Fibroblast of lung (primary cell): ENCODE measurements at regions not wholly inside any gene's neighbourhood (a gene's known extent, or its start where the extent isn't known, plus 50 kb on each side); places are given as distances from the start of the nearest gene placed in this dataset.

ENCODE experiments used
- DNase-seq, 2 donors: peaks; one replicate each; pipeline versions ENCODE4 v3.0.0 to v3.0.0-alpha.2; 2010; ENCODE audit warnings: low read depth in 2 of 2
- H2AFZ ChIP-seq: 2 replicates; pipeline ENCODE4 v1.5.1; 2012; ENCODE audit warnings: low read length, control low read depth, inconsistent platforms
- H3K27ac ChIP-seq: 2 replicates; pipeline ENCODE4 v1.5.1; 2011; ENCODE audit warnings: low read length, control low read depth; ENCODE audit not compliant: insufficient read depth
- H3K27me3 ChIP-seq: 2 replicates; pipeline ENCODE4 v1.5.1; 2011; ENCODE audit warnings: mild to moderate bottlenecking, low read length; ENCODE audit not compliant: control insufficient read depth, insufficient read depth
- H3K36me3 ChIP-seq: 2 replicates; pipeline ENCODE4 v1.5.1; 2011; ENCODE audit warnings: low read length; ENCODE audit not compliant: control insufficient read depth, insufficient read depth
- H3K4me1 ChIP-seq: 2 replicates; pipeline ENCODE4 v1.5.1; 2011; ENCODE audit warnings: low read length; ENCODE audit not compliant: control insufficient read depth, insufficient read depth; ENCODE audit errors: extremely low read depth
- H3K4me2 ChIP-seq: 2 replicates; pipeline ENCODE4 v1.5.1; 2011; ENCODE audit warnings: low read length, control low read depth; ENCODE audit not compliant: insufficient read depth; ENCODE audit errors: extremely low read depth
- H3K4me3 ChIP-seq, 4 experiments: fragments of 200-600 bp in 1 of 4; sonication (generic) in 1 of 4; replicated peaks in 1 of 4; 2 replicates each; pipeline ENCODE4 v1.5.1; 2011 to 2016; ENCODE audit warnings: low read length in 4 of 4, low read depth in 3 of 4, mild to moderate bottlenecking in 3 of 4, control low read depth in 2 of 4, inconsistent platforms in 1 of 4, mixed read lengths in 1 of 4; ENCODE audit not compliant: insufficient read depth in 1 of 4; ENCODE audit errors: control extremely low read depth in 1 of 4
- H3K79me2 ChIP-seq: 2 replicates; pipeline ENCODE4 v1.5.1; 2012; ENCODE audit warnings: mild to moderate bottlenecking, low read length, inconsistent platforms; ENCODE audit not compliant: control insufficient read depth, insufficient read depth
- H3K9ac ChIP-seq: 2 replicates; pipeline ENCODE4 v1.5.1; 2011; ENCODE audit warnings: mild to moderate bottlenecking, low read length, control low read depth; ENCODE audit not compliant: insufficient read depth
- H3K9me3 ChIP-seq: 2 replicates; pipeline ENCODE4 v1.5.1; 2012; ENCODE audit warnings: low read depth, low read length; ENCODE audit not compliant: control insufficient read depth, insufficient read depth
- H4K20me1 ChIP-seq: 2 replicates; pipeline ENCODE4 v1.5.1; 2011; ENCODE audit warnings: low read length; ENCODE audit not compliant: control insufficient read depth, insufficient read depth; ENCODE audit errors: extremely low read depth
- CTCF ChIP-seq, 2 donors: IDR thresholded peaks in 1 of 2; conservative IDR thresholded peaks in 1 of 2; 1 replicate in 1 of 2; 2 replicates in 1 of 2; pipeline ENCODE4 v1.5.1; 2011 to 2012; ENCODE audit warnings: low read length in 2 of 2, control low read depth in 1 of 2, inconsistent platforms in 1 of 2, low read depth in 1 of 2, mild to moderate bottlenecking in 1 of 2
- EZH2 ChIP-seq: IDR thresholded peaks from 2 replicates; pipeline ENCODE4 v1.5.1; 2012; ENCODE audit warnings: low read length, control low read depth, mild to moderate bottlenecking; ENCODE audit errors: missing control alignments

- Histone ChIP-seq H3K4me2 (no peak overlapping the region), H3K9me3 (no peaks in the 10 kb centered on the region), H3K4me1 (no peaks in the 10 kb centered on the region), H3K27ac (no peak overlapping the region), H3K9ac (no peak overlapping the region), H4K20me1 (no peaks in the 10 kb centered on the region), H3K27me3 (no peaks in the 10 kb centered on the region), H3K79me2 (no peaks in the 10 kb centered on the region), H3K36me3 (no peaks in the 10 kb centered on the region), H2AFZ (no peak overlapping the region), H3K4me3 (no peak overlapping the region)
- DNase-seq, result no peak
- no peak for TF ChIP-seq CTCF (conservative IDR thresholded peaks at IDR 0.05 in 1 of 2, IDR thresholded peaks at IDR 0.05 in 1 of 2; ENCODE audit: low read depth in 1 of 2, low read length in 2 of 2)
- no peak for TF ChIP-seq EZH2
Observed at GRCh38 chr2:67833632-67834031, 229.2 kb downstream of the C1D start.

- no peak overlapping the region for H3K9ac ChIP-seq
- peaks cover 2% of the 10 kb centered on the region for H3K4me1 ChIP-seq
- no peaks in the 10 kb centered on the region for H3K36me3 ChIP-seq
- H3K4me2 ChIP-seq, result no peak overlapping the region
- TF ChIP-seq CTCF (conservative IDR thresholded peaks at IDR 0.05 in 1 of 2, IDR thresholded peaks at IDR 0.05 in 1 of 2; ENCODE audit: low read depth in 1 of 2, low read length in 2 of 2) (no peak), EZH2 (no peak)
- H2AFZ ChIP-seq, result no peak overlapping the region
- no peak overlapping the region for H3K4me3 ChIP-seq
- H3K27ac ChIP-seq, result no peak overlapping the region
- no peaks in the 10 kb centered on the region for H3K27me3 ChIP-seq
- H3K9me3 ChIP-seq, result no peaks in the 10 kb centered on the region
- DNase-seq, result peak in 1 of 2 donors; percentile 31
- H4K20me1 ChIP-seq, result no peaks in the 10 kb centered on the region
- H3K79me2 ChIP-seq, result no peaks in the 10 kb centered on the region
Observed at GRCh38 chr2:67834482-67834881, 228.3 kb downstream of the C1D start.

GRCh38 chr2:67835266-67835665, 227.5 kb downstream of the C1D start:
- Histone ChIP-seq H3K27ac (no peak overlapping the region), H3K9ac (no peak overlapping the region), H2AFZ (no peak overlapping the region), H3K79me2 (no peaks in the 10 kb centered on the region), H3K27me3 (no peaks in the 10 kb centered on the region), H4K20me1 (no peaks in the 10 kb centered on the region), H3K4me1 (peaks cover 2% of the 10 kb centered on the region), H3K9me3 (no peaks in the 10 kb centered on the region), H3K36me3 (no peaks in the 10 kb centered on the region), H3K4me3 (no peak overlapping the region), H3K4me2 (no peak overlapping the region)
- TF ChIP-seq CTCF (conservative IDR thresholded peaks at IDR 0.05 in 1 of 2, IDR thresholded peaks at IDR 0.05 in 1 of 2; ENCODE audit: low read depth in 1 of 2, low read length in 2 of 2) (no peak), EZH2 (no peak)
- no peak for DNase-seq
